Sigmoid colon (tissue), 6 donors: ENCODE measurements at regions not wholly inside any gene's neighbourhood (a gene's known extent, or its start where the extent isn't known, plus 50 kb on each side); places are given as distances from the start of the nearest gene placed in this dataset.

Experiments used
- DNase-seq: peaks from one replicate; pipeline ENCODE4 v3.0.0-alpha.2; 2019
- H3K27ac ChIP-seq, 4 donors: fragments of 200-600 bp; sonication (generic); one replicate each; pipeline ENCODE4 v1.5.1; 2016 to 2019; ENCODE audit warnings: mild to moderate bottlenecking in 1 of 4
- H3K27me3 ChIP-seq, 3 donors: fragments of 200-600 bp; sonication (generic); one replicate each; pipeline ENCODE4 v1.5.1; 2019; ENCODE audit warnings: mild to moderate bottlenecking in 1 of 3
- H3K36me3 ChIP-seq, 4 donors: fragments of 200-600 bp; sonication (generic); one replicate each; pipeline ENCODE4 v1.5.1; 2016 to 2019
- H3K4me1 ChIP-seq, 4 donors: fragments of 200-600 bp; sonication (generic); one replicate each; pipeline ENCODE4 v1.5.1; 2017 to 2019
- H3K4me3 ChIP-seq, 4 donors: fragments of 200-600 bp; sonication (generic); one replicate each; pipeline ENCODE4 v1.5.1; 2017 to 2019; ENCODE audit warnings: mild to moderate bottlenecking in 2 of 4, moderate library complexity in 1 of 4
- H3K9me3 ChIP-seq, 4 donors: fragments of 200-600 bp in 3 of 4; sonication (generic) in 3 of 4; one replicate each; pipeline versions ENCODE4 v1.5.1 to v1.6.1; 2013 to 2019
- EP300 ChIP-seq, 4 donors: sonication (generic); formaldehyde crosslinking; IDR thresholded peaks; one replicate each; pipeline ENCODE4 v1.6.1; 2017; ENCODE audit warnings: antibody characterized with exemption in 4 of 4
- POLR2A ChIP-seq, 2 donors: fragments of 450-650 bp; IDR thresholded peaks; one replicate each; pipeline ENCODE4 v1.6.1; 2016; ENCODE audit warnings: antibody characterized with exemption in 2 of 2, mild to moderate bottlenecking in 2 of 2, moderate library complexity in 2 of 2
- POLR2AphosphoS5 ChIP-seq, 4 donors: sonication (generic); formaldehyde crosslinking; IDR thresholded peaks; one replicate each; pipeline ENCODE4 v1.6.1; 2017; ENCODE audit warnings: antibody characterized with exemption in 4 of 4
- WGBS, 2 donors: extraction: QIAGEN DNeasy Blood & Tissue Kit; methylation state at CpG; one replicate each; pipeline ENCODE4 v1.1.7; 2013; 5-methylcytosine and 5-hydroxymethylcytosine counted together
- intact Hi-C: fragments of 100-400 bp; cut with DNase I; formaldehyde crosslinking; loops from one replicate; pipeline ENCODE4 v1.15.1; 2023
- TF ChIP-seq, protein P1 (sequence below), 4 experiments: fragments of 450-650 bp in 3 of 4; fragments of 200-600 bp in 1 of 4; IDR thresholded peaks; one replicate each; pipeline ENCODE4 v1.5.1; 2016 to 2019; ENCODE audit warnings: antibody characterized with exemption in 4 of 4, mild to moderate bottlenecking in 3 of 4, moderate library complexity in 2 of 4
- donor health status: healthy with polysubstance abuse.
- donor health status: healthy.

DNA sequence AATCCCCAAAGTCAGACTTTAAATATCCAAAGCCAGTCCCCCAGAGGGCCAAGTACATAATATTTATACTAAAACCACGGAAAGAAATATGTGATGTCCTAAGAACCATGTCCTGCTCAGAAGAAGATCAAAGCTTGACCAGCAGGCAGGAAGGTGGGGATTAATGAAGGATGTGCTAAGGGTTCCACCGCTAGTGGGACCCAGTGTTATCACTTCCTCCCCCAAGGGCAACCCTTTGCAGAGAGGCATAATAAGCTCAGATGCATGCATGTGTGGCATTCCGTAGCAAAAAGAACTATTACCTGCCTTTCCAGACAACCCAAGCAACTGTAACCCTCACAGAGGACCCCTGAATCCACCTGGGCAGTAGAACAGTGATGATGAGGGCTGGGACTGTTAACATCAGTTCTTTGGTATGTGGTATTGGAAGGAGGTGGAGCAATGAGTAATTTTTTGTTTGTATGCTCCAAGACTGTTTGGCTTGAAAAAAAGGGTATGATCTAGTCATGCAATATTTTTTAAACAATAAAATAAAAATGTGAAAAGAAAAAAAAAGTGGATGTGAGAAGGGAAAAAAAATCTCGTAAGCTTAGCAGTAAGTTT is 71.7 kb upstream of the ETV6 start:
- Histone ChIP-seq H3K4me1 (peaks cover 0 to 39% (median 27%) of the 10 kb centered on the region in 4 donors), H3K27me3 (no peaks in the 10 kb centered on the region), H3K36me3 (no peaks in the 10 kb centered on the region), H3K4me3 (no peak overlapping the region), H3K27ac (peak overlapping the region in 2 of 4 donors; percentile 5 to 38), H3K9me3 (no peaks in the 10 kb centered on the region)
- 85 to 88% methylated on average over 4 of the region's 4 CpGs for whole genome bisulfite sequencing, 2 donors
- intact Hi-C loops: loop anchor here (10.0 kb wide), 1 partner anchor 757 kb away; no protein-coding TSS in a partner anchor
- DNase-seq: no peak
- TF ChIP-seq, protein P1, sequence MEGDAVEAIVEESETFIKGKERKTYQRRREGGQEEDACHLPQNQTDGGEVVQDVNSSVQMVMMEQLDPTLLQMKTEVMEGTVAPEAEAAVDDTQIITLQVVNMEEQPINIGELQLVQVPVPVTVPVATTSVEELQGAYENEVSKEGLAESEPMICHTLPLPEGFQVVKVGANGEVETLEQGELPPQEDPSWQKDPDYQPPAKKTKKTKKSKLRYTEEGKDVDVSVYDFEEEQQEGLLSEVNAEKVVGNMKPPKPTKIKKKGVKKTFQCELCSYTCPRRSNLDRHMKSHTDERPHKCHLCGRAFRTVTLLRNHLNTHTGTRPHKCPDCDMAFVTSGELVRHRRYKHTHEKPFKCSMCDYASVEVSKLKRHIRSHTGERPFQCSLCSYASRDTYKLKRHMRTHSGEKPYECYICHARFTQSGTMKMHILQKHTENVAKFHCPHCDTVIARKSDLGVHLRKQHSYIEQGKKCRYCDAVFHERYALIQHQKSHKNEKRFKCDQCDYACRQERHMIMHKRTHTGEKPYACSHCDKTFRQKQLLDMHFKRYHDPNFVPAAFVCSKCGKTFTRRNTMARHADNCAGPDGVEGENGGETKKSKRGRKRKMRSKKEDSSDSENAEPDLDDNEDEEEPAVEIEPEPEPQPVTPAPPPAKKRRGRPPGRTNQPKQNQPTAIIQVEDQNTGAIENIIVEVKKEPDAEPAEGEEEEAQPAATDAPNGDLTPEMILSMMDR (IDR thresholded peaks at IDR 0.05): no peak
- TF ChIP-seq EP300 (IDR thresholded peaks at IDR 0.05): no peak
- TF ChIP-seq POLR2A (IDR thresholded peaks at IDR 0.05): no peak
- no peak for TF ChIP-seq POLR2AphosphoS5 (IDR thresholded peaks at IDR 0.05)

DNA sequence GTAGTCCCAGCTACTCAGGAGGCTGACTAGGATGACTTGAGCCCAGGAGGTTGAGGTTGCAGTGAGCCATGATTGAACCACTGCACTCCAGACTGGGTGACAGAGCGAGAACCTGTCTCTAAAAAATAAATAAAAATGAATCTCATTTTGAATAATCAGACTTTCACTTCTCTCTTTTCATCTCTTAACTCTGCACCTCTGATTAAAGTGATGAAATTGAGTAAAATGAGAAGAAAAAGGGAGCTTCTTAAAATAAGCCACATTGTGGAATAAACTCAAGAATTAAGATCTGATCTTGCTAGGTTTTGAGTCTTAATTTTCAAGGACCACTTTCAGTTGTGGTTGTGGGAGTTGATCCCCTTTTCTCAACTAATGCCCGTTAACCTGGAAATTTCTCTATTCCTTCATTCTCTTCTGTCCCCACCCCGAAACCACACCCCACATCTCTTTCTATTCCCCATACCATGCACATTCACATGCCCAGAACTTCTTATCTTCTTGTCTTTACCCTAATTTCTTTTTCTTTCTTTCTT is 70.9 kb upstream of the ETV6 start:
- WGBS, 2 donors: 73 to 78% methylated on average over 3 of the region's 3 CpGs
- H3K4me3 ChIP-seq: no peak overlapping the region
- no peak for DNase-seq
- no peaks in the 10 kb centered on the region for H3K9me3 ChIP-seq
- H3K36me3 ChIP-seq: no peaks in the 10 kb centered on the region
- H3K4me1 ChIP-seq: peaks cover 0 to 39% (median 27%) of the 10 kb centered on the region in 4 donors
- no peak overlapping the region for H3K27ac ChIP-seq
- no peaks in the 10 kb centered on the region for H3K27me3 ChIP-seq
- TF ChIP-seq EP300 (IDR thresholded peaks at IDR 0.05): no peak
- TF ChIP-seq, protein P1 (IDR thresholded peaks at IDR 0.05): no peak
- TF ChIP-seq POLR2A (IDR thresholded peaks at IDR 0.05): no peak
- TF ChIP-seq POLR2AphosphoS5 (IDR thresholded peaks at IDR 0.05): no peak
- intact Hi-C loops: loop anchor here (10.0 kb wide), 1 partner anchor 756 kb away; no protein-coding TSS in a partner anchor

DNA sequence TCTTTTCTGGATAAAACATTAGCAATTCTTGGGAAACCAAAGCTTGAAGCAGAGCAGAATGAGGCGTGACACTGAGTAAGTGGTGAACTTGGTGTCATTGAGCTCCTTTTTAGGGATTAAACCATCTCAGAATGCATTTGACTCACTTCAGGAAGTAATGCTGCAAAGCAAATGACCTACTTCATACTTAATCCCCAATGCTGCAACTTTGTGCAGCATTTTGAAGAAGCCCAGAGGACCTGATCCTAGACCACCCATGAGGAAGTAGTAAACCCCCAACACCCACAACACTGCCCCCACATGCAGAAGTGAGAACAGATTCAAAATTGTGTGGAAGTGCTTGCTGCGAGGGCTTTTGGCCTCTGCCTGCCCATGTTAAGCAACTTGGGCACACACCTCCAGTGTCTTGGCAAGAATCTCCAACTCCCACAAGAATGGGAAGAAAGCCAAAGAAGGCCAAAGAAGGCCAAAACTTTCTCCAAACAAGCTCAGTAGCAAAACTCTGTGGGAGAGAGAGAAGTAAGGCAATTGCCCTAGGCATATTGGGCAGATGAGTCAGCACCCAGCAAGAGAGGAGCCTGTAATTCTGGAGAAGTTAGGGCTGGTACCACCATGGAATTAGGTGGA is 69.2 kb upstream of the ETV6 start:
- H3K27me3 ChIP-seq: no peaks in the 10 kb centered on the region
- no peaks in the 10 kb centered on the region for H3K36me3 ChIP-seq
- intact Hi-C loops: loop anchor here (1.0 to 5.0 kb wide), 2 partner anchors 67 to 453 kb away; partner anchors contain the start of gene ETV6
- H3K9me3 ChIP-seq: no peaks in the 10 kb centered on the region
- H3K27ac ChIP-seq: peak overlapping the region; percentile 57 to 69 (median 61)
- peak; percentile 71 for DNase-seq
- H3K4me1 ChIP-seq: peaks cover 0 to 39% (median 27%) of the 10 kb centered on the region in 4 donors
- WGBS, 2 donors: 61 to 70% methylated on average over 2 of the region's 2 CpGs
- H3K4me3 ChIP-seq: no peak overlapping the region
- no peak for TF ChIP-seq EP300 (IDR thresholded peaks at IDR 0.05)
- TF ChIP-seq POLR2AphosphoS5 (IDR thresholded peaks at IDR 0.05): peak in 1 of 4 donors; percentile 16

DNA sequence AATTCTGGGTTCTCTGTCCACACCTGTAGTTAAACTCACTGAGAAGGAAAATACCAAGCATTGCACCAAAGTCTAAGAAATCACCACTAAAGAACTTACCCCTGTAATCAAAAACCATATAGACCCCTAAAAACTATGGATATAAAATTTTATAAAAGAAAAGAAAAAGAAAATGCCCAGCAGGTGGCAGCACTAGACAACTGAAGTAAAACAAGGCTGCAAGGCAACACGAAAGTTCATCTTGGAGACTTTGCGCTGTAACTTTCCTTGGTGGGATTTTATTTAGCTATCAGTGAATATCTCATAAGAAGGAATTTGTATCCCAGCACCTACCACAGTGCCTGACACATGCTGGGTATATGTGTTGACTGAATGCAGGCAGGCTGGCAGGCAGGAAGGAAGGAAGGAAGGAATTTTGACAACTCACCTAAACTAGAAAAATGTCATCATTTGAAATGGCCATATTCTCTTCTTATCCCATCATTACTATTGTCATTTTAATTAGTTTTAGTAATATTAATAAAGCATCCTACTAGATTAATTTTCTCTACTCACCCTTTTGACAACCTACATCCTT is 68.2 kb upstream of the ETV6 start:
- DNase-seq: peak; percentile 81
- H3K27ac ChIP-seq: peak overlapping the region in 2 of 4 donors; percentile 59 to 69
- no peak overlapping the region for H3K4me3 ChIP-seq
- H3K9me3 ChIP-seq: no peaks in the 10 kb centered on the region
- H3K36me3 ChIP-seq: no peaks in the 10 kb centered on the region
- peaks cover 0 to 33% (median 20%) of the 10 kb centered on the region in 4 donors for H3K4me1 ChIP-seq
- TF ChIP-seq, protein P1 (IDR thresholded peaks at IDR 0.05): peak; percentile 28 to 80 (median 56)
- no peak for TF ChIP-seq POLR2AphosphoS5 (IDR thresholded peaks at IDR 0.05)
- intact Hi-C loops: loop anchor here (5.0 kb wide), 1 partner anchor 66 kb away; the partner anchor contains the start of gene ETV6
- H3K27me3 ChIP-seq: no peaks in the 10 kb centered on the region
- 6 to 10% methylated on average over 2 of the region's 2 CpGs for WGBS, 2 donors
